ENCODE measurements at regions not wholly inside any gene's neighbourhood (a gene's known extent, or its start where the extent isn't known, plus 50 kb on each side); places are given as distances from the start of the nearest gene placed in this dataset.

- no peak for DNase-seq
- TF ChIP-seq CTCF (IDR thresholded peaks at IDR 0.05 in 4 of 5, conservative IDR thresholded peaks at IDR 0.05 in 1 of 5) (no peak), POLR2A (IDR thresholded peaks at IDR 0.05) (no peak)
- no peak for ATAC-seq
- Histone ChIP-seq H3K9me3 (no peaks in the 10 kb centered on the region), H3K27me3 (no peaks in the 10 kb centered on the region), H3K36me3 (no peaks in the 10 kb centered on the region), H3K4me1 (no peaks in the 10 kb centered on the region), H3K4me3 (no peak overlapping the region), H3K27ac (no peak overlapping the region)
- intact Hi-C loops (cut with DNase I; ENCODE audit: low total_unique reads) (no loop called here), in situ Hi-C loops (cut with MboI; ENCODE audit: low sequenced_read_pairs in 4 of 4) (no loop called here)
Observed at GRCh38 chr3:83251490-83251889, 1490.0 kb upstream of the GBE1 start.

DNA sequence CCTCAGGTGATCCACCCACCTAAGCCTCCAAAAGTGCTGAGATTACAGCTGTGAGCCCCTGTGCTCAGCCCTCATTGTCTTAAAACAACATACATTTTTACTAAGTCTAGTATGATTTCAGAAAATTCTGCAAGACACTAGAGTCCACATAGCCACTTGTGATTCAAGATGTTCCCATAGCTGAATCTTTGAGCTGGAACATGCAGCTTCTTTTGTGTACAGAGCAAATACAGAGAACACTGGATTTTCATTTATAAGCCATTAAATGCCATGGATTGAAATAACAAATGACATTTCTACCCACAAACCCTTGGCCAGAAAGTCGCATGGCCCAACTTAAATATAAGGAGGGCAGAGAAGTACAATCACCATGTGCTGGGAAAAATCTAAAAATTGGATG, 1489.2 kb upstream of the GBE1 start:
- Histone ChIP-seq H3K9me3 (no peaks in the 10 kb centered on the region), H3K4me3 (no peak overlapping the region), H3K27me3 (no peaks in the 10 kb centered on the region), H3K4me1 (no peaks in the 10 kb centered on the region), H3K27ac (no peak overlapping the region), H3K36me3 (no peaks in the 10 kb centered on the region)
- DNase-seq (no peak), ATAC-seq (no peak)
- intact Hi-C loops (cut with DNase I; ENCODE audit: low total_unique reads) (no loop called here), in situ Hi-C loops (cut with MboI; ENCODE audit: low sequenced_read_pairs in 4 of 4) (no loop called here)
- TF ChIP-seq CTCF (IDR thresholded peaks at IDR 0.05 in 4 of 5, conservative IDR thresholded peaks at IDR 0.05 in 1 of 5) (no peak), POLR2A (IDR thresholded peaks at IDR 0.05) (no peak)

DNA sequence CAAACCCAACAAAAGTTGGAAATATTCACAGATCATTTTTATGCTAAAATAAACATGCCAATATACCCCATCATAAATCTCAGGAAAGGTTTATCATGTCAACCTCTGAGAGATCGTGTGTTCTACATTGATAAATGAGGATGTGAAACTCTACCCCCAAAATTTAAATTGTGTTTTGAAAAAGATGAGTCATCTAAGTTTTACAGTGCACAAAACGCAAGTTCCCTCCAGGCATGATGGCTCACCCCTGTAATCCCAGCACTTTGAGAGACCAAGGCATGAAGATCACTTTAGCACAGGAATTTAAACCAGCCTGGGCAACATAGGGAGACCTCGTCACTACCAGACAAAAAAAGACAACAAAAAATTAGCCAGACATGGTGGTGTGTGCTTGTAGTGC, 1487.0 kb upstream of the GBE1 start:
- in situ Hi-C loops (cut with MboI; ENCODE audit: low sequenced_read_pairs in 4 of 4) = no loop called here
- H3K27ac ChIP-seq = no peak overlapping the region
- H3K36me3 ChIP-seq = no peaks in the 10 kb centered on the region
- H3K4me3 ChIP-seq = no peak overlapping the region
- H3K9me3 ChIP-seq = no peaks in the 10 kb centered on the region
- DNase-seq = no peak
- ATAC-seq = no peak
- H3K4me1 ChIP-seq = no peaks in the 10 kb centered on the region
- intact Hi-C loops (cut with DNase I; ENCODE audit: low total_unique reads) = no loop called here
- TF ChIP-seq CTCF (IDR thresholded peaks at IDR 0.05 in 4 of 5, conservative IDR thresholded peaks at IDR 0.05 in 1 of 5) (no peak), POLR2A (IDR thresholded peaks at IDR 0.05) (no peak)
- H3K27me3 ChIP-seq = no peaks in the 10 kb centered on the region

DNA sequence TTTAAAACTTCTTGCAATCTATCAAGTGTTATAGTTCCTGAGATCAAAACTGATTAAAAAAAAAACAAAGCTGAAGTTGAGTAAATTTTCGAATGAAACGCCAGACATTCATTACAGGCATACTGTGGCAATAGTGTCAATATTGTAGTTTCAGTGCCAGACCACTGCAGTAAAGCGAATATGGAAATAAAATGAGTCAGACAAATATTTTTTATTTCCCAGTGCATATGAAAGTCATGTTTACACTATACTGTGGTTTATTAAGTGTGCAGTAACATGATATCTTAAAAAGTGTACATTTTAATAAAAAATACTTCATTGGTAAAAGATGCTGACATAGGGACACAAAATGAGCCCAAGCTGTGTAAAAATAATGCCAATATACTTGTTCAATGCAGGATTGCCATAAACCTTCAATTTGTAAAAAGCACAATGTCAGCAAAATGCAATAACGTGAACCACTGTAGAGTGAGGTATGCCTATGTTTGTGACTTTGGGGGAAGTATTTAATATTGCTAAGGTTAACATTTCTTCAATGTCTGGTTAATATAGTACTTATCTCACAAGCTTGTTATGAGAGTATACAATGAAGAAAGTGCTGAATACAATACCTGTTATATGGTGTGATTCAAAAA, 1473.9 kb upstream of the GBE1 start:
- Histone ChIP-seq H3K27me3 (no peaks in the 10 kb centered on the region), H3K9me3 (no peaks in the 10 kb centered on the region), H3K36me3 (no peaks in the 10 kb centered on the region), H3K4me1 (no peaks in the 10 kb centered on the region), H3K27ac (no peak overlapping the region), H3K4me3 (no peak overlapping the region)
- no peak for TF ChIP-seq CTCF (IDR thresholded peaks at IDR 0.05 in 4 of 5, conservative IDR thresholded peaks at IDR 0.05 in 1 of 5)
- DNase-seq (no peak), ATAC-seq (no peak)
- intact Hi-C loops (cut with DNase I; ENCODE audit: low total_unique reads) = no loop called here
- in situ Hi-C loops (cut with MboI; ENCODE audit: low sequenced_read_pairs in 4 of 4) = no loop called here

- no peaks in the 10 kb centered on the region for H3K27me3 ChIP-seq
- no peaks in the 10 kb centered on the region for H3K9me3 ChIP-seq
- ATAC-seq (no peak), DNase-seq (no peak)
- no peak for TF ChIP-seq POLR2A (IDR thresholded peaks at IDR 0.05)
- TF ChIP-seq CTCF (IDR thresholded peaks at IDR 0.05 in 4 of 5, conservative IDR thresholded peaks at IDR 0.05 in 1 of 5) = no peak
- H3K4me1 ChIP-seq = no peaks in the 10 kb centered on the region
- no peak overlapping the region for H3K27ac ChIP-seq
- intact Hi-C loops (cut with DNase I; ENCODE audit: low total_unique reads) (no loop called here), in situ Hi-C loops (cut with MboI; ENCODE audit: low sequenced_read_pairs in 4 of 4) (no loop called here)
- no peaks in the 10 kb centered on the region for H3K36me3 ChIP-seq
- H3K4me3 ChIP-seq = no peak overlapping the region
Observed at GRCh38 chr3:83233715-83234114, 1472.3 kb upstream of the GBE1 start.
